ENCODE measurements at regions not wholly inside any gene's neighbourhood (a gene's known extent, or its start where the extent isn't known, plus 50 kb on each side); places are given as distances from the start of the nearest gene placed in this dataset.
A peak's percentile ranks its signal among the peaks of the same experiment; 100 is the strongest.

DNA sequence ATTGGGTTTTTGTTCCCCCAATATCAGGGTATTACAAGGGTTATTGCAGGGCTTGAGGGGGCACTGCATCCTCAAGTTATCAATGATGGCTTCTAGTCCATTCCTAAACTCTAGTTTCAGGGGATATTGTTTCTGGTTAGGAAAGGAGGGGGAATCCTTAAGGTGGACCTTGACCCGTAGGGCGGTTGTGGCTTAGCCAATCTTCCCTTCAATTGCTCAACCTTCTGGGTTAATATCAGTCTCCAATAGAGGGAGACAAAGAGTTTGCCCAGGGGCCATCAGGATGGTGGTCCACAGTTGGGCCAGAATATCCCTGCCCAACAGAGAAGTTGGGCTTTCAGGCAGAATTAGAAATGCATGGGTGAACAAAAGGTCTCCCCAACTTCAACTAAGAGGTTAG lies 214.9 kb downstream of the BCHE start:
- Histone ChIP-seq H4K20me1 (ENCODE audit: control insufficient read depth, insufficient read depth) (no peaks in the 10 kb centered on the region), H3K79me2 (ENCODE audit: control insufficient read depth, insufficient read depth, low read length) (no peaks in the 10 kb centered on the region), H3K9me3 (replicated peaks; ENCODE audit: control insufficient read depth, insufficient read depth, low read length) (no peaks in the 10 kb centered on the region), H2AFZ (ENCODE audit: control insufficient read depth, low read depth, low read length) (no peak overlapping the region), H3K36me3 (ENCODE audit: control insufficient read depth in 2 of 2, insufficient read depth in 2 of 2, low read length in 1 of 2) (no peaks in the 10 kb centered on the region), H3K27ac (ENCODE audit: control insufficient read depth, insufficient read depth) (no peak overlapping the region), H3K4me2 (ENCODE audit: control insufficient read depth, insufficient read depth) (no peak overlapping the region), H3K4me3 (no peak overlapping the region), H3K9ac (ENCODE audit: control insufficient read depth, insufficient read depth, low read length) (no peak overlapping the region), H3K27me3 (replicated peaks in 1 of 2; ENCODE audit: control insufficient read depth in 2 of 2, insufficient read depth in 2 of 2, low read length in 1 of 2) (no peaks in the 10 kb centered on the region), H3K4me1 (ENCODE audit: control insufficient read depth, insufficient read depth, low read length) (no peaks in the 10 kb centered on the region)
- ChIA-PET CTCF (no interaction called here), SMC1A (ENCODE audit: uncharacterized antibody, unreplicated experiment) (interaction anchor here (1.9 kb wide), 1 partner anchor 21 kb away, joined by 4 read pairs; no protein-coding TSS in a partner anchor), POLR2A (no interaction called here), RAD21 (ENCODE audit: unreplicated experiment) (no interaction called here)
- FAIRE-seq (no peak), ATAC-seq (0 out of 3 replicates have a peak, but pooled peaks have one; percentile 19), DNase-seq (ENCODE audit: low read depth, low spot score) (no peak)
- in situ Hi-C loops (cut with MboI) (no loop called here), intact Hi-C loops (cut with micrococcal nuclease; ENCODE audit: unreplicated experiment) (no loop called here)
- 88% methylated on average over 2 of the region's 2 CpGs for WGBS (ENCODE audit: insufficient coverage, insufficient replicate concordance, low lambda C conversion rate, missing lambda C conversion rate)
- no peak for TF ChIP-seq SMAD5 (IDR thresholded peaks at IDR 0.05; ENCODE audit: low read depth)
- TF ChIP-seq, protein P1, sequence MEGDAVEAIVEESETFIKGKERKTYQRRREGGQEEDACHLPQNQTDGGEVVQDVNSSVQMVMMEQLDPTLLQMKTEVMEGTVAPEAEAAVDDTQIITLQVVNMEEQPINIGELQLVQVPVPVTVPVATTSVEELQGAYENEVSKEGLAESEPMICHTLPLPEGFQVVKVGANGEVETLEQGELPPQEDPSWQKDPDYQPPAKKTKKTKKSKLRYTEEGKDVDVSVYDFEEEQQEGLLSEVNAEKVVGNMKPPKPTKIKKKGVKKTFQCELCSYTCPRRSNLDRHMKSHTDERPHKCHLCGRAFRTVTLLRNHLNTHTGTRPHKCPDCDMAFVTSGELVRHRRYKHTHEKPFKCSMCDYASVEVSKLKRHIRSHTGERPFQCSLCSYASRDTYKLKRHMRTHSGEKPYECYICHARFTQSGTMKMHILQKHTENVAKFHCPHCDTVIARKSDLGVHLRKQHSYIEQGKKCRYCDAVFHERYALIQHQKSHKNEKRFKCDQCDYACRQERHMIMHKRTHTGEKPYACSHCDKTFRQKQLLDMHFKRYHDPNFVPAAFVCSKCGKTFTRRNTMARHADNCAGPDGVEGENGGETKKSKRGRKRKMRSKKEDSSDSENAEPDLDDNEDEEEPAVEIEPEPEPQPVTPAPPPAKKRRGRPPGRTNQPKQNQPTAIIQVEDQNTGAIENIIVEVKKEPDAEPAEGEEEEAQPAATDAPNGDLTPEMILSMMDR (IDR thresholded peaks at IDR 0.05 in 2 of 3, conservative IDR thresholded peaks at IDR 0.05 in 1 of 3; ENCODE audit: control insufficient read depth in 2 of 3, extremely low read depth in 1 of 3, insufficient read depth in 1 of 3, low read depth in 3 of 3, low read length in 3 of 3): 0 out of 6 replicates have a peak, but pooled peaks of 1 of the 3 experiments have one; percentile 9
- no peak for TF ChIP-seq TARDBP (IDR thresholded peaks at IDR 0.05; ENCODE audit: borderline replicate concordance)
- TF ChIP-seq, protein P2, sequence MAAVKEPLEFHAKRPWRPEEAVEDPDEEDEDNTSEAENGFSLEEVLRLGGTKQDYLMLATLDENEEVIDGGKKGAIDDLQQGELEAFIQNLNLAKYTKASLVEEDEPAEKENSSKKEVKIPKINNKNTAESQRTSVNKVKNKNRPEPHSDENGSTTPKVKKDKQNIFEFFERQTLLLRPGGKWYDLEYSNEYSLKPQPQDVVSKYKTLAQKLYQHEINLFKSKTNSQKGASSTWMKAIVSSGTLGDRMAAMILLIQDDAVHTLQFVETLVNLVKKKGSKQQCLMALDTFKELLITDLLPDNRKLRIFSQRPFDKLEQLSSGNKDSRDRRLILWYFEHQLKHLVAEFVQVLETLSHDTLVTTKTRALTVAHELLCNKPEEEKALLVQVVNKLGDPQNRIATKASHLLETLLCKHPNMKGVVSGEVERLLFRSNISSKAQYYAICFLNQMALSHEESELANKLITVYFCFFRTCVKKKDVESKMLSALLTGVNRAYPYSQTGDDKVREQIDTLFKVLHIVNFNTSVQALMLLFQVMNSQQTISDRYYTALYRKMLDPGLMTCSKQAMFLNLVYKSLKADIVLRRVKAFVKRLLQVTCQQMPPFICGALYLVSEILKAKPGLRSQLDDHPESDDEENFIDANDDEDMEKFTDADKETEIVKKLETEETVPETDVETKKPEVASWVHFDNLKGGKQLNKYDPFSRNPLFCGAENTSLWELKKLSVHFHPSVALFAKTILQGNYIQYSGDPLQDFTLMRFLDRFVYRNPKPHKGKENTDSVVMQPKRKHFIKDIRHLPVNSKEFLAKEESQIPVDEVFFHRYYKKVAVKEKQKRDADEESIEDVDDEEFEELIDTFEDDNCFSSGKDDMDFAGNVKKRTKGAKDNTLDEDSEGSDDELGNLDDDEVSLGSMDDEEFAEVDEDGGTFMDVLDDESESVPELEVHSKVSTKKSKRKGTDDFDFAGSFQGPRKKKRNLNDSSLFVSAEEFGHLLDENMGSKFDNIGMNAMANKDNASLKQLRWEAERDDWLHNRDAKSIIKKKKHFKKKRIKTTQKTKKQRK (IDR thresholded peaks at IDR 0.05; ENCODE audit: low read depth, low read length): no peak
- BruUV-seq (replicated peaks): no TSS peak

Measured in GM12878 (cell line).